ENCODE measurements at regions not wholly inside any gene's neighbourhood (a gene's known extent, or its start where the extent isn't known, plus 50 kb on each side); places are given as distances from the start of the nearest gene placed in this dataset.

GRCh38 chr14:41062826-41063225, 543.9 kb upstream of the LRFN5 start:
- Histone ChIP-seq H3K27ac (ENCODE audit: low read depth, low read length) (no peak overlapping the region), H3K4me2 (ENCODE audit: low read length) (no peak overlapping the region), H3K36me3 (ENCODE audit: control insufficient read depth in 1 of 2, insufficient read depth in 2 of 2, low read length in 2 of 2) (no peaks in the 10 kb centered on the region), H2AFZ (ENCODE audit: low read depth, low read length, poor library complexity, severe bottlenecking) (no peak overlapping the region), H3K79me2 (ENCODE audit: insufficient read depth, low read length) (no peaks in the 10 kb centered on the region), H3K4me1 (ENCODE audit: control insufficient read depth in 1 of 2, insufficient read depth in 2 of 2, low read length in 2 of 2) (no peaks in the 10 kb centered on the region), H4K20me1 (ENCODE audit: insufficient read depth) (no peaks in the 10 kb centered on the region), H3K27me3 (ENCODE audit: insufficient read depth, low read length) (no peaks in the 10 kb centered on the region), H3K9ac (ENCODE audit: low read length) (no peak overlapping the region), H3K4me3 (replicated peaks in 1 of 2; ENCODE audit: low read depth in 1 of 2, low read length in 2 of 2) (no peak overlapping the region), H3K9me3 (ENCODE audit: control insufficient read depth in 1 of 2, insufficient read depth in 1 of 2, low read depth in 1 of 2, low read length in 2 of 2) (peaks cover 0 to 3% of the 10 kb centered on the region in 2 experiments; a peak in 1 of 4 replicates), H3K9me2 (ENCODE audit: insufficient read depth) (no peaks in the 10 kb centered on the region)
- CTCF ChIA-PET, result no interaction called here
- BruUV-seq (replicated peaks), result no TSS peak
- TF ChIP-seq MAX (IDR thresholded peaks at IDR 0.05), result no peak
- no peak for TF ChIP-seq SIN3A (IDR thresholded peaks at IDR 0.05; ENCODE audit: low read depth)
- TF ChIP-seq TCF7L2 (IDR thresholded peaks at IDR 0.05; ENCODE audit: borderline replicate concordance, extremely low read depth, insufficient read depth, insufficient read length), result no peak
- intact Hi-C loops (cut with micrococcal nuclease), result no loop called here
- RAD21 ChIA-PET (ENCODE audit: low non-redundant PET in 1 of 2, low total read pairs in 2 of 2, uncharacterized antibody in 2 of 2, unreplicated experiment in 2 of 2), result no interaction called here
- POLR2A ChIA-PET, result no interaction called here
- peak; percentile 0 for DNase-seq (ENCODE audit: low read depth, low spot score)
- ATAC-seq, result no peak

- no peak overlapping the region for H3K27ac ChIP-seq (ENCODE audit: low read depth, low read length)
- no peak overlapping the region for H3K4me2 ChIP-seq (ENCODE audit: low read length)
- ATAC-seq (no peak), DNase-seq (ENCODE audit: low read depth, low spot score) (no peak)
- H3K4me3 ChIP-seq (replicated peaks in 1 of 2; ENCODE audit: low read depth in 1 of 2, low read length in 2 of 2), result no peak overlapping the region
- no peaks in the 10 kb centered on the region for H3K4me1 ChIP-seq (ENCODE audit: control insufficient read depth in 1 of 2, insufficient read depth in 2 of 2, low read length in 2 of 2)
- no peak overlapping the region for H2AFZ ChIP-seq (ENCODE audit: low read depth, low read length, poor library complexity, severe bottlenecking)
- intact Hi-C loops (cut with micrococcal nuclease), result loop anchor here (10.0 kb wide), 1 partner anchor 59 kb away; no protein-coding TSS in a partner anchor
- no peaks in the 10 kb centered on the region for H3K9me2 ChIP-seq (ENCODE audit: insufficient read depth)
- no TSS peak for BruUV-seq (replicated peaks)
- TF ChIP-seq MAX (IDR thresholded peaks at IDR 0.05) (no peak), EGR1 (IDR thresholded peaks at IDR 0.05; ENCODE audit: low read depth) (no peak), SIN3A (IDR thresholded peaks at IDR 0.05; ENCODE audit: low read depth) (no peak), CEBPB (IDR thresholded peaks at IDR 0.05; ENCODE audit: low read depth) (no peak)
- ChIA-PET CTCF (no interaction called here), RAD21 (ENCODE audit: low non-redundant PET in 1 of 2, low total read pairs in 2 of 2, uncharacterized antibody in 2 of 2, unreplicated experiment in 2 of 2) (no interaction called here), POLR2A (no interaction called here)
- H3K9me3 ChIP-seq (ENCODE audit: control insufficient read depth in 1 of 2, insufficient read depth in 1 of 2, low read depth in 1 of 2, low read length in 2 of 2), result no peaks in the 10 kb centered on the region
- no peak overlapping the region for H3K9ac ChIP-seq (ENCODE audit: low read length)
- H3K36me3 ChIP-seq (ENCODE audit: control insufficient read depth in 1 of 2, insufficient read depth in 2 of 2, low read length in 2 of 2), result no peaks in the 10 kb centered on the region
- H3K27me3 ChIP-seq (ENCODE audit: insufficient read depth, low read length), result no peaks in the 10 kb centered on the region
- H3K79me2 ChIP-seq (ENCODE audit: insufficient read depth, low read length), result no peaks in the 10 kb centered on the region
- H4K20me1 ChIP-seq (ENCODE audit: insufficient read depth), result no peaks in the 10 kb centered on the region
These were observed 551.1 kb upstream of the LRFN5 start for GRCh38 chr14:41055589-41055988.
